Hematopoietic multipotent progenitor cell (in vitro differentiated cells): ENCODE measurements at regions not wholly inside any gene's neighbourhood (a gene's known extent, or its start where the extent isn't known, plus 50 kb on each side); places are given as distances from the start of the nearest gene placed in this dataset.

Experiments
- DNase-seq, 3 donors: peaks; one replicate each; pipeline ENCODE4 v3.0.0-alpha.2; 2011 to 2015; ENCODE audit warnings: low read depth in 2 of 3, low spot score in 2 of 3

- no peak for DNase-seq
Measured at GRCh38 chr5:61650661-61651060, 318.6 kb downstream of the ZSWIM6 start.

DNA sequence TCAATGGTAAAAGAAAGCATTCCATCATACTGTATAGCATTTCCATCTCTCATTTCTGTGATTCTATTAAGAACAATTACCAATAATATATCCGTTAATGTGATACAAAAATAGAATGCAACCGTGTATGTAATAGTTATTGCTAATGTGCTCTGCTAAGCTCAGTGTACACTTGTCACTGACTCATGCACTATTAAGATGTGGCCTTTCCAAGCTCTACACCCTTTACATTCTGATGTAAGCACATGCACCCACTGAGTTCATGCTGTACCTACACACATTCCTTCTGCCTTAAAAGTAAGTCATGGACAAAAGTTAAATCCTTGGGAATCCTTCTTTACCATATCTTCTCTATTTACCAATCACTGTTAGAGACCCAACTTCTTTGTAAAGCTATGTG is 319.1 kb downstream of the ZSWIM6 start:
- DNase-seq = no peak

DNA sequence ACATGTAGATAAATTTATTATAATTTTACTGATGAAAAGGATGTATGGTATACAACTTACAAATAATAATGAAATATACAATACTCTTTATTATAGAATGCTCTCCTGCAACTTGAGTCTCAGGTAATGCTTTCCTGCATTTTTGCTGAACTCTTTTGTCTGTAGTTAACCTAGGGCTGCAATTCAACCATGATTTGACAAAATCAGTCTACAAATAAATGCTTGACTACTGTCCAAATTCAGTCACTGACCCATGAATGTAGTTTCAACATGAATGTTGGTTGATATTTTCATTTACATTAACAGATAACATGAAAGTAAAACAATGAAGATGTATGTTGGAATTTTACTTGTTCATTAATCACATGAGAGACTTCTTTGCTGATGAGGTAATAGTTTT is 320.9 kb downstream of the ZSWIM6 start:
- DNase-seq = no peak

- DNase-seq = no peak
Measured at GRCh38 chr5:61653807-61654580, 321.9 kb downstream of the ZSWIM6 start.

- no peak for DNase-seq
Measured at GRCh38 chr5:61654876-61655275, 322.8 kb downstream of the ZSWIM6 start.

DNA sequence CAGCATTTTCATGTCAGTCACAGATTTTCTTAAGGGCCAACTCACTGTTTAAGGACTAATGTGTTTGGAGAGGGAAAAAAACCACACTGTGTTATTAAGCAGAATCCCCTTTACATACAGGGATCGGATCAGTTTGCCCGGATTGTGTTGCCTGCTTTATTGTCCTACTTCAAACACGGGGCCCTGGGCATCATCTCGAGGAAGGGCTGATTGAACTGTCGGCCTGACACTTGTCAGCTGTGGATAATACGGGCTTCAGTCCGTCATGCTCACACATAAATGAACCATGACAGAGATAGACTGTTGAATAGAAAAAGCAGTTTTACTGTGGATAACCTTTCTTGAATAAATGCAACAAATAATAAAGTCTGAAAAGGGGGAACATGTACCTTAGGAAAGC is 325.0 kb downstream of the ZSWIM6 start:
- no peak for DNase-seq

- DNase-seq = no peak
Measured at GRCh38 chr5:61657686-61658085, 325.6 kb downstream of the ZSWIM6 start.

GRCh38 chr5:61658592-61659008 is 326.5 kb downstream of the ZSWIM6 start:
- peak; percentile 52 to 81 (median 68) for DNase-seq

GRCh38 chr5:61659221-61659696 is 327.2 kb downstream of the ZSWIM6 start:
- DNase-seq = no peak

DNA sequence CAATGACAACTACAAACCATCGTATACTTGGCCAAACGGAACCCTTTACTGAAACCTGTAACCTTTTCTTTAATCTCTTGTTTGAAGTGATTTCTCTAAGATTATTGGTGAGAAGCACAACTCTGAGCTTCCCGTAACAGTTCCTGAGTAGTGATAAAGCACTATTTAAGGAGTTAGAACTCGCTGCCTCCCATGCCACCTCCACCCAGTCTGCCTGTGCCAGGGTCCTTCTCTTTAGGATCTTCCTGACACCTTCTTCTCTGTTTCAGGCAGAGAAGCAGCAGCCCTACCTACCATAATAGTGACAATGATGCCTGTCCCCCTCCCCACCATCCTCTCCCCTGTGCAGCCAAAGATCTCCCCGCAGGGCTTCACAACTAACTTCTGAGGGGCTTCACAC is 330.6 kb downstream of the ZSWIM6 start:
- no peak for DNase-seq

- DNase-seq = no peak
Measured at GRCh38 chr5:61666064-61666621, 334.1 kb downstream of the ZSWIM6 start.

- DNase-seq = no peak
Measured at GRCh38 chr5:61667525-61668218, 335.6 kb downstream of the ZSWIM6 start.

- DNase-seq = no peak
Measured at GRCh38 chr5:61669531-61669930, 337.5 kb downstream of the ZSWIM6 start.

DNA sequence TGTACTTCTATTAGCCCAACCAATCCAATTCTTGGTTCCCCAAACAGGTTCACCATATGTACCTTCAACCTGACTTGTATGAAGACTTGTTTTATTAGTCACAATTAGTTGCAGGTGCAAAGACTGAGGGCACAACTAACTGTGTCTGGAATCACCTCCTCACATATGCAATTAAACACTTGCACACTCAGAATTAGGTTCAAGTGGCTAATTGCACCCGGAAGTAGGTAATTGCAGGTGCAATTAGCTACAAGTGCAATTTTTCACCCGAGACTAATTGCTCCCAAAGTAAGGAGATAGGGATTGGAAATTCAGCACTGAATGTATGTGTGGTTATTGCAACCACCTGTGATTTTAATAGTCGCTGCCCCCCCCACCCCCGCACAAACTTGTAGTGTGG is 338.9 kb downstream of the ZSWIM6 start:
- no peak for DNase-seq

GRCh38 chr5:61673007-61673735 is 341.1 kb downstream of the ZSWIM6 start:
- DNase-seq = peak in 2 of 3 donors; percentile 33 to 58

DNA sequence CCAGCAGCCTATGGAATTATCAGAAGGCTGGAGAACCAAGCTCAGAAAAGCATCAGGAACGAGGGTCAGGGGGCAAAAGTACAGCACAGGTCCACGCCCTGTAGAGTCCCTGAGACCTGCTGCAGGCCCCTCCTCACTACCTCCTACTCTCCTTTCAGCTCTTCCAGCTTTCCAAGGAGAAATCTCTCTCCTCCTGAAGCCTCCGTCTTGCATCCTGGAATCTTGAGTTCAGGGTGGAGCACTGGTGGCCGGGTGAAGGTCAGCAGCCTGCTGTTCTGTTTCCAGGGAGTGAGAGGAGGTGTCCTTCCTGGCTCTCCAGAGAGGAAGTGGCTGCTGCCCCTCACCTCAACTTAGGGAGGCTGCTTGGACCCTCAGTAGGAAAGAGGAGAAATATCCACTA is 342.3 kb downstream of the ZSWIM6 start:
- DNase-seq = no peak

- no peak for DNase-seq
Measured at GRCh38 chr5:61675015-61675692, 343.1 kb downstream of the ZSWIM6 start.

- no peak for DNase-seq
Measured at GRCh38 chr5:61677220-61677619, 345.2 kb downstream of the ZSWIM6 start.

- no peak for DNase-seq
Measured at GRCh38 chr5:61678966-61679365, 346.9 kb downstream of the ZSWIM6 start.

DNA sequence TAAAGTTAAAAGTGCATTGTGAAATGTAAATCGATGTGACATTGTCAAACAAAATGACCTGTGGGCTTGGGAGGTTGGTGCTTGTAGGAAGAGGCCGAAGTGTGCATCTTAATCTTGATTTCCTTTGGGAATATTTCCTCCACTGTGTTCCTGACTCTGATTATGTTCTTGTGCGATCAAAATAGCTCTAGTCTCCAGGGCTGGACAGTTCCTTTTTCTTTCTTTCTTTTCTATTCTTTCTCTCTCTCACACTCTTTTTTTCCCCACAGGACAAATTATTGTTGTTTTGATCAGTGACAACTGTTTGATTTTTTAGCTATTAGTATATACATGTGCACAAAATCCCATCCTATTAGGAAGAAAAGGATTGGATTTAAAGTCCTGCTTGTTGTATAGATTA is 347.5 kb downstream of the ZSWIM6 start:
- no peak for DNase-seq

DNA sequence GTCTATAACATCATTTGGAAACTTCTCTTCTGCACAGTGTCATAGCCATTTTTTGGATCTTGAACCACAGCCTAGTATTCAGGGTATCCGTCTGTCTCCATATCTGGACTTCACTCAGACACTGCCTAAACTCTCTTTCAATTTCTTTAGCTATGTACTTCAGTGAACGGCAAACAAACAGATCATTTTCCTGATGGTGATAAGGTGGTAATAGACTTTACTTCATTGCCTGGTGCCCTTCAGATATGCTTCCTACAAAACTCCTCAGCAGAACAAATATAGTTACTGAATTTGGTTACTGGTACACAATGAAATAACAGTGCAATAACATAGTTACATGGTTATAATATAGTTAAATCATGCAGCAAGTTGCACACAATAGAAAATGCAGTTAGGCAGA is 348.2 kb downstream of the ZSWIM6 start:
- no peak for DNase-seq
